Fibroblast of mammary gland (primary cell): ENCODE measurements at regions not wholly inside any gene's neighbourhood (a gene's known extent, or its start where the extent isn't known, plus 50 kb on each side); places are given as distances from the start of the nearest gene placed in this dataset.

ENCODE experiments used
- DNase-seq: peaks from one replicate; pipeline ENCODE4 v3.0.0-alpha.2; 2010; ENCODE audit warnings: low read depth
- H3K4me3 ChIP-seq: 2 replicates; pipeline ENCODE4 v1.5.1; 2011; ENCODE audit warnings: low read depth, mild to moderate bottlenecking, low read length, moderate library complexity; ENCODE audit not compliant: control insufficient read depth
- CTCF ChIP-seq: conservative IDR thresholded peaks from 2 replicates; pipeline ENCODE4 v1.5.1; 2011; ENCODE audit warnings: low read depth, low read length, inconsistent platforms; ENCODE audit not compliant: control insufficient read depth, insufficient read depth

- H3K4me3 ChIP-seq = no peak overlapping the region
- DNase-seq = no peak
- TF ChIP-seq CTCF = no peak
These were observed 615.8 kb upstream of the AGTR1 start for GRCh38 chr3:148081926-148082325.

- H3K4me3 ChIP-seq = no peak overlapping the region
- no peak for TF ChIP-seq CTCF
- DNase-seq = no peak
These were observed 615.0 kb upstream of the AGTR1 start for GRCh38 chr3:148082506-148083280.

GRCh38 chr3:148083526-148084182 is 614.0 kb upstream of the AGTR1 start:
- TF ChIP-seq CTCF = no peak
- DNase-seq = no peak
- no peak overlapping the region for H3K4me3 ChIP-seq

- no peak for TF ChIP-seq CTCF
- H3K4me3 ChIP-seq = no peak overlapping the region
- no peak for DNase-seq
These were observed 612.8 kb upstream of the AGTR1 start for GRCh38 chr3:148084931-148085330.

- DNase-seq = no peak
- no peak overlapping the region for H3K4me3 ChIP-seq
- no peak for TF ChIP-seq CTCF
These were observed 609.9 kb upstream of the AGTR1 start for GRCh38 chr3:148087601-148088371.

GRCh38 chr3:148089171-148089570 is 608.5 kb upstream of the AGTR1 start:
- no peak for TF ChIP-seq CTCF
- H3K4me3 ChIP-seq = no peak overlapping the region
- no peak for DNase-seq
